GM12864 (cell line): ENCODE measurements at regions not wholly inside any gene's neighbourhood (a gene's known extent, or its start where the extent isn't known, plus 50 kb on each side); places are given as distances from the start of the nearest gene placed in this dataset.

Experiments used
- DNase-seq: peaks from one replicate; pipeline ENCODE4 v3.0.0-alpha.2; 2011; ENCODE audit warnings: low read depth
- H3K4me3 ChIP-seq: 2 replicates; pipeline ENCODE4 v1.5.1; 2011; ENCODE audit warnings: mild to moderate bottlenecking, low read depth, low read length, control low read depth
- TF ChIP-seq, protein P1 (sequence below): IDR thresholded peaks from 2 replicates; pipeline ENCODE4 v1.5.1; 2011; ENCODE audit warnings: low read depth, mild to moderate bottlenecking, moderate library complexity, low read length, control low read depth, inconsistent platforms; ENCODE audit errors: missing control alignments

DNA sequence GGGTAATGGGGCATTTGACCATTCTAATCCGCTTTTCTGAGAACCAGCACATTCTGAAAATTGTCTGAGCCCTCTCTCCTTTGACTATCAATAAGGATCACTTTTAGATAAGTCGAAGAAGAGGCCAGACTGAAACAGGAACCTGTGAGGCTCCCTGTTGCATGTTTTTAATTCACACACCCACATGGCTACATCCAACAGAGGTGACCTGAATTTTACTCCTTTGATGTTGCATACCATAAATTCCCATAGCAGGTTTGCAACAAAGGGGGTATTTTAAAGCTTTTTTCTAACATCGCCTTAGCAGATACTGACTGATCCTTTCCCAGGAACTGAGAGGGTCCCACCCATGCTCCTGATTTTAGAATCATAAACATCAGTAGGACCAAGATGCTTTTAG lies 450.8 kb downstream of the USP25 start:
- DNase-seq, result no peak
- TF ChIP-seq, protein P1, sequence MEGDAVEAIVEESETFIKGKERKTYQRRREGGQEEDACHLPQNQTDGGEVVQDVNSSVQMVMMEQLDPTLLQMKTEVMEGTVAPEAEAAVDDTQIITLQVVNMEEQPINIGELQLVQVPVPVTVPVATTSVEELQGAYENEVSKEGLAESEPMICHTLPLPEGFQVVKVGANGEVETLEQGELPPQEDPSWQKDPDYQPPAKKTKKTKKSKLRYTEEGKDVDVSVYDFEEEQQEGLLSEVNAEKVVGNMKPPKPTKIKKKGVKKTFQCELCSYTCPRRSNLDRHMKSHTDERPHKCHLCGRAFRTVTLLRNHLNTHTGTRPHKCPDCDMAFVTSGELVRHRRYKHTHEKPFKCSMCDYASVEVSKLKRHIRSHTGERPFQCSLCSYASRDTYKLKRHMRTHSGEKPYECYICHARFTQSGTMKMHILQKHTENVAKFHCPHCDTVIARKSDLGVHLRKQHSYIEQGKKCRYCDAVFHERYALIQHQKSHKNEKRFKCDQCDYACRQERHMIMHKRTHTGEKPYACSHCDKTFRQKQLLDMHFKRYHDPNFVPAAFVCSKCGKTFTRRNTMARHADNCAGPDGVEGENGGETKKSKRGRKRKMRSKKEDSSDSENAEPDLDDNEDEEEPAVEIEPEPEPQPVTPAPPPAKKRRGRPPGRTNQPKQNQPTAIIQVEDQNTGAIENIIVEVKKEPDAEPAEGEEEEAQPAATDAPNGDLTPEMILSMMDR, result no peak
- no peak overlapping the region for H3K4me3 ChIP-seq

DNA sequence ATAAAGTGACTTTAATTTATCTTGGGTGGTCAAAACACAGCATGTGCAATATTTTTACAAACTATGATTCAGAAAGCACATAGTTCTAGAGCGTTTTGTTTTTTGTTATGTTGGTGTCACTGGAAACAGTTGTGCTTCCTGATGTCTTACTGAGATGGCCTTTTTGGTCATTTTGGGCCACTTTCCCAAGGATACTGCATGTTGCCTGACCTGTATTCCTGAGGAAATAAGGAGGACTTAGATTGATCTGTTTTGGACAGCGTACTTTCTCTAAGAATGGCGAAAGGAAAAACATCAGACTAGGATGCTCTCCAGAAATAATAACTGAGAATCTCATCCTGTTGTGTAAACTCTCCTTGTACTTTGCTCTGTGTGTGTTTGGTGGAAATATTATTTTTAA lies 451.2 kb downstream of the USP25 start:
- no peak for DNase-seq
- no peak overlapping the region for H3K4me3 ChIP-seq
- TF ChIP-seq, protein P1, result no peak

DNA sequence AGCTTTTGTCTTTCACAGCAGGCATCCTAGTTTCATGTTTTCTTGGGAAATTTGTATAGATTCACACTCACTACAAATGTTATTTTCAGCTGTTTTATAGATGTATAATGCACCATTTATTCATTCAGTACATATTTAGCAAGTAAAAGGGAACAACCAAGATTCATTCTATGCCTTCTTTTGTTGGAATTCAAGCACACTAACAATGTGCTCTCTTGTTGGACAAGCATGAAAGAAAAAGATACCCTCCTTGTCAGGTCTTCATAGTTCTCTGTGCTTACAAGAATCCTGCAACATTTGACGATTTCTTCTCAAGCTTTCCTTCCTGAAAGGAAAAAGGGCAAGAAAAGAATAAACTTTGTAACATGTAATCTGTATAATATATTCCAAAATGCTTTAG lies 456.0 kb downstream of the USP25 start:
- H3K4me3 ChIP-seq, result no peak overlapping the region
- TF ChIP-seq, protein P1, result no peak
- no peak for DNase-seq

DNA sequence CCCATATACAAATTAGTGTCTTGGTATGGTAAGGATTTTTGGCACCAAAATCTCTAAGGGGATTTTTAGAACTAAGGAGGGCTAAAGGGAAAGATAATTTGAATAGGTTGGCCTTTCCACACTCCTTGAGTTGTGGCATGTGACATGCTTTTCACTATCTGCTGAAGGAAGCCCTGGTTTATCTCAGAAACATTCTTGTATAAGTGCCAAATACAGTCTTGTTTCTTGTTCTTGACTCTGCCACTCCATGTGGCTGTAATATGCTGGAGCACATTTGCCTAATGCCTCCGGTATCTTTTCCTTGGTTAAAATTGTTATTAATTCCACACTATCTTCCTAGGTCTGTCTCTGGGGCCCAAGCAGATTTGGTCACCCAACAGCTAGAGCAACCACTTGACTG lies 457.0 kb downstream of the USP25 start:
- no peak for DNase-seq
- TF ChIP-seq, protein P1, result no peak
- H3K4me3 ChIP-seq, result no peak overlapping the region

DNA sequence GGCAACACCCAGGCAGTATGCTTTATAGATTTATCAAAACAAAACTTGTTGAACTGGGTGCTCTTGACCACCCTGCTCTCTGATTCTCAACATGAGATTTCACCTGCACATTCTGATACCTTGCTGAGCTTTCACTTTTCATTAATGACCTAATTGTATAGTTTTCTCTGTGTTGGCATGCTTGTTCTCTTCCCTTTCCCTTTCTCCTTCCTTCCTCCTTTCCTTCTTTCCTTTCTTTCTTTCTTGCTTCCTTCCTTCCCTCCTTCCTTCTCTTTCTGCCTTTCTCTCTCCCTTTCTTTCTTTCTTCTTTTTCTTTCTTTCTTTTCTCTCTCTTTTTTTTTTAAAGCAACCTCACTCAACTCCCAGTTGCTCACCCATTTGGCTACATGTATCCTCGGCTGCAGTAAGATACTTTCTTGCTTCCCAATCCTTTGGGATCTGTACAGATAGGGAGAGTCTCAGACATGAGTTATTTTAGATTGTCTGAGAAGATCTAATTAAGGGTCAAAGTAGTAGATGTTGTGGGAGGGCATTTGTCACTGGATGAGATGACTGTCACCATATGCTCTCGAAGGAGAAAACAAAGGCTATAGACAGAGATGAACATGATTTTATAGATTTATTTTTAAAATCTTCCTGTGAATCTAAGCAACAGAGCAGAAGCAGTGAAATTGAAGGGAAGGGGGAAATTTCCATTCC lies 458.0 kb downstream of the USP25 start:
- DNase-seq, result no peak
- TF ChIP-seq, protein P1, result no peak
- H3K4me3 ChIP-seq, result no peak overlapping the region

DNA sequence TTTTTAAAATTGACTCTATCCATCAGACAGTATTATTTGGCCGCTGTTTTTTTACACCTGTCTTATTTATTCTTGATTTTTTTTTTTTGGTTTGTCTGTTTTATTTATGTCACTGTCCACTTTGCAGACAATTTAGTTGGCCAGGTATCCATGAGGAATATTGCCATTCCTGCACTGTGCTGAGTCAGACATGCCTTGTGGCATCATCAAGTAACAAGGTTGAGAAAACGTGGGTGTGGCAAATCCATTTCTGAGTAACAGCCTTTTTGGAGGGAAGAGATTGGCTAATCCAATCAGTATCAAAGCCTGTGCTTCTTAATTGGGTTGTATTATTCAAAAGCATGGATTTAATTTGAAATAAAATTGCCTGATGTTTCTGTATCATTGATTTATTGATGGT lies 463.1 kb downstream of the USP25 start:
- DNase-seq, result no peak
- H3K4me3 ChIP-seq, result no peak overlapping the region
- TF ChIP-seq, protein P1, result no peak

DNA sequence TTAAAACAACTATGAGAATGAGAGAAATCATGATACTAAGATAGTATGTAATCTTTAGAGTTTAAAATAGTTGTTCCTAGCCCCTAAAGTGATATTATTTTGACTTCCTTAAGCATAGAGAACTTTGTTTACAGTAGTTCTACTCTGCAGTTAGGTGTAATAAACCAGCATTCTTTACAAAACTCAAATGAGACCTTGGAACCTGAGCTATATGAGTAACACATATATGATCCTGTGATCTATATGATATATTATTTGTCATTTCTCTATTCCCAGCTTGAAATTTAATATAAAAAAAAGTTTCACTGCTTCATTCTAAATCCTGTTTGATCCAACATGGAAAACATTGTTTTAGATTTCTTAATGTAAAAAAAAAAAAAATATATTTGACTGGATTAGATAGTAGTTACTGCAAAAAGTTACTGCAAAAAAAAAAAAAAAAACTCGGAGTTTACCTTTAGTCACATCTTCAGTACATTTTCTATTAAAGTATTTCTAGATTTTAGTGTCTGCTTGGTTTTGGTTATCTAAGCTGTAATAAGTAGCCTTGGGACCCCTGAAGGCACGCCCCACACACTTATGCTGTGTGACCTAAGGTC lies 463.8 kb downstream of the USP25 start:
- TF ChIP-seq, protein P1, result no peak
- H3K4me3 ChIP-seq, result no peak overlapping the region
- no peak for DNase-seq
